HFFc6 (cell line): ENCODE measurements at regions not wholly inside any gene's neighbourhood (a gene's known extent, or its start where the extent isn't known, plus 50 kb on each side); places are given as distances from the start of the nearest gene placed in this dataset.
"Not testable (repeated sequence)": the region's sequence is repeated elsewhere in the genome, so short reads cannot be mapped to it uniquely, and the experiment has no call there.

Experiments
- DNase-seq: peaks from one replicate; pipeline ENCODE4 v3.0.0-alpha.2; 2018
- H3K27ac Mint-ChIP-seq: 2 replicates; pipeline ENCODE4 v1.8.0; 2020; ENCODE audit warnings: mild to moderate bottlenecking, mixed read lengths
- H3K27me3 Mint-ChIP-seq: 2 replicates; pipeline ENCODE4 v1.8.0; 2021; ENCODE audit warnings: mild to moderate bottlenecking, moderate library complexity, mixed read lengths; ENCODE audit not compliant: insufficient read depth
- H3K36me3 Mint-ChIP-seq: 2 replicates; pipeline ENCODE4 v1.8.0; 2021; ENCODE audit warnings: low read depth, mixed read lengths
- H3K4me1 Mint-ChIP-seq: 2 replicates; pipeline ENCODE4 v1.8.0; 2020; ENCODE audit warnings: low read depth, mixed read lengths
- H3K4me3 Mint-ChIP-seq: 2 replicates; pipeline ENCODE4 v1.8.0; 2020; ENCODE audit warnings: mild to moderate bottlenecking, moderate library complexity, mixed read lengths
- H3K9me3 Mint-ChIP-seq: 2 replicates; pipeline ENCODE4 v1.8.0; 2020; ENCODE audit warnings: mild to moderate bottlenecking, mixed read lengths
- CTCF ChIP-seq: fragments of 200-600 bp; sonication (generic); IDR thresholded peaks from 2 replicates; pipeline ENCODE4 v1.5.0; 2021; ENCODE audit warnings: antibody characterized with exemption, mild to moderate bottlenecking

GRCh38 chr9:38518826-38519225 is 94.6 kb upstream of the IGFBPL1 start:
- Mint-ChIP-seq H3K4me3 (no peak overlapping the region), H3K27ac (no peak overlapping the region), H3K27me3 (peaks cover 22% of the 10 kb centered on the region), H3K36me3 (no peaks in the 10 kb centered on the region), H3K9me3 (no peaks in the 10 kb centered on the region), H3K4me1 (peaks cover 9% of the 10 kb centered on the region)
- TF ChIP-seq CTCF = no peak
- DNase-seq = no peak

- DNase-seq = peak; percentile 15
- not testable (repeated sequence) for H3K36me3 Mint-ChIP-seq, H3K4me3 Mint-ChIP-seq
Observed at GRCh38 chr9:38516273-38516672, 92.0 kb upstream of the IGFBPL1 start.

GRCh38 chr9:38515055-38515454 is 90.8 kb upstream of the IGFBPL1 start:
- not testable (repeated sequence) for H3K9me3 Mint-ChIP-seq, H3K27ac Mint-ChIP-seq, DNase-seq, H3K36me3 Mint-ChIP-seq, H3K4me1 Mint-ChIP-seq, H3K4me3 Mint-ChIP-seq
- peaks cover 15% of the 10 kb centered on the region for H3K27me3 Mint-ChIP-seq

More at GRCh38 chr9:38516273-38516672, 92.0 kb upstream of the IGFBPL1 start:
- H3K4me1 Mint-ChIP-seq, H3K27ac Mint-ChIP-seq, H3K9me3 Mint-ChIP-seq: not testable (repeated sequence)
- H3K27me3 Mint-ChIP-seq = peaks cover 15% of the 10 kb centered on the region

GRCh38 chr9:38510340-38510739 is 86.1 kb upstream of the IGFBPL1 start:
- not testable (repeated sequence) for H3K9me3 Mint-ChIP-seq, H3K4me3 Mint-ChIP-seq, H3K27ac Mint-ChIP-seq, H3K4me1 Mint-ChIP-seq, DNase-seq, H3K36me3 Mint-ChIP-seq
- peaks cover 11% of the 10 kb centered on the region for H3K27me3 Mint-ChIP-seq

GRCh38 chr9:38507587-38507986 is 83.3 kb upstream of the IGFBPL1 start:
- Mint-ChIP-seq H3K27me3 (peaks cover 7% of the 10 kb centered on the region), H3K36me3 (no peaks in the 10 kb centered on the region), H3K9me3 (no peaks in the 10 kb centered on the region), H3K4me1 (no peaks in the 10 kb centered on the region), H3K4me3 (no peak overlapping the region), H3K27ac (no peak overlapping the region)
- DNase-seq = no peak
- no peak for TF ChIP-seq CTCF

- not testable (repeated sequence) for H3K27ac Mint-ChIP-seq, H3K36me3 Mint-ChIP-seq, H3K4me3 Mint-ChIP-seq, H3K9me3 Mint-ChIP-seq, H3K4me1 Mint-ChIP-seq
- peaks cover 11% of the 10 kb centered on the region for H3K27me3 Mint-ChIP-seq
- DNase-seq = peak; percentile 8
Observed at GRCh38 chr9:38500171-38500570, 75.9 kb upstream of the IGFBPL1 start.

GRCh38 chr9:38498551-38498950 is 74.3 kb upstream of the IGFBPL1 start:
- not testable (repeated sequence) for H3K4me1 Mint-ChIP-seq, H3K27ac Mint-ChIP-seq, H3K9me3 Mint-ChIP-seq, DNase-seq, H3K4me3 Mint-ChIP-seq, H3K36me3 Mint-ChIP-seq
- H3K27me3 Mint-ChIP-seq = peaks cover 13% of the 10 kb centered on the region

- Mint-ChIP-seq H3K36me3 (no peaks in the 10 kb centered on the region), H3K27me3 (peaks cover 12% of the 10 kb centered on the region; the same call in 1 of the 2 replicates), H3K27ac (no peak overlapping the region), H3K4me3 (no peak overlapping the region), H3K4me1 (no peaks in the 10 kb centered on the region), H3K9me3 (no peaks in the 10 kb centered on the region)
- no peak for DNase-seq
- no peak for TF ChIP-seq CTCF
Observed at GRCh38 chr9:38489057-38489456, 64.8 kb upstream of the IGFBPL1 start.
